ENCODE measurements at regions not wholly inside any gene's neighbourhood (a gene's known extent, or its start where the extent isn't known, plus 50 kb on each side); places are given as distances from the start of the nearest gene placed in this dataset.

GRCh38 chr18:33839452-33840211 lies 261.6 kb downstream of the ASXL3 start:
- TF ChIP-seq TSHZ2 (CRISPR knock-in tag; IDR thresholded peaks at IDR 0.05) = no peak
- no peak for TF ChIP-seq PPARA (CRISPR knock-in tag; IDR thresholded peaks at IDR 0.05; ENCODE audit: borderline replicate concordance)
- no peak for TF ChIP-seq ESRRG (CRISPR knock-in tag; IDR thresholded peaks at IDR 0.05)
- no peak for TF ChIP-seq ZNF8 (CRISPR knock-in tag; IDR thresholded peaks at IDR 0.05)
- TF ChIP-seq CREB5 (CRISPR knock-in tag; IDR thresholded peaks at IDR 0.05; ENCODE audit: low read depth) = no peak
- no peak for TF ChIP-seq TOX (CRISPR knock-in tag; IDR thresholded peaks at IDR 0.05; ENCODE audit: borderline replicate concordance)
- no peak for TF ChIP-seq SNAI2 (CRISPR knock-in tag; IDR thresholded peaks at IDR 0.05)
- TF ChIP-seq CSDC2 (CRISPR knock-in tag; IDR thresholded peaks at IDR 0.05) = no peak
- no peak for TF ChIP-seq TCF4 (CRISPR knock-in tag; IDR thresholded peaks at IDR 0.05; ENCODE audit: borderline replicate concordance)
- no peak for ATAC-seq

- TF ChIP-seq POU6F1 (CRISPR knock-in tag; IDR thresholded peaks at IDR 0.05; ENCODE audit: borderline replicate concordance, low read depth) (no peak), PPARA (CRISPR knock-in tag; IDR thresholded peaks at IDR 0.05; ENCODE audit: borderline replicate concordance) (no peak), OSR1 (CRISPR knock-in tag; IDR thresholded peaks at IDR 0.05) (no peak), BACH2 (CRISPR knock-in tag; IDR thresholded peaks at IDR 0.05; ENCODE audit: borderline replicate concordance) (no peak), ISL1 (CRISPR knock-in tag; IDR thresholded peaks at IDR 0.05) (no peak), GLIS3 (CRISPR knock-in tag; IDR thresholded peaks at IDR 0.05) (no peak), TSHZ2 (CRISPR knock-in tag; IDR thresholded peaks at IDR 0.05) (no peak), ZNF565 (CRISPR knock-in tag; conservative IDR thresholded peaks at IDR 0.05; ENCODE audit: low read depth) (no peak), ARNTL (CRISPR knock-in tag; IDR thresholded peaks at IDR 0.05; ENCODE audit: borderline replicate concordance, low read depth) (no peak), ZFP3 (CRISPR knock-in tag; IDR thresholded peaks at IDR 0.05) (no peak), CSDC2 (CRISPR knock-in tag; IDR thresholded peaks at IDR 0.05) (no peak), ESRRG (CRISPR knock-in tag; IDR thresholded peaks at IDR 0.05) (no peak), ZNF8 (CRISPR knock-in tag; IDR thresholded peaks at IDR 0.05) (no peak), ZNF70 (CRISPR knock-in tag; IDR thresholded peaks at IDR 0.05) (no peak), ZFP30 (CRISPR knock-in tag; IDR thresholded peaks at IDR 0.05) (no peak)
- no peak for ATAC-seq
These were observed 260.0 kb downstream of the ASXL3 start for GRCh38 chr18:33838054-33838453.

GRCh38 chr18:33837191-33837590 lies 259.2 kb downstream of the ASXL3 start:
- TF ChIP-seq ZFP3 (CRISPR knock-in tag; IDR thresholded peaks at IDR 0.05) (no peak), TOX (CRISPR knock-in tag; IDR thresholded peaks at IDR 0.05; ENCODE audit: borderline replicate concordance) (no peak), ZNF70 (CRISPR knock-in tag; IDR thresholded peaks at IDR 0.05) (no peak), CSDC2 (CRISPR knock-in tag; IDR thresholded peaks at IDR 0.05) (no peak), CSRNP3 (CRISPR knock-in tag; IDR thresholded peaks at IDR 0.05) (no peak), ZFP30 (CRISPR knock-in tag; IDR thresholded peaks at IDR 0.05) (no peak), TCF4 (CRISPR knock-in tag; IDR thresholded peaks at IDR 0.05; ENCODE audit: borderline replicate concordance) (no peak), TSHZ2 (CRISPR knock-in tag; IDR thresholded peaks at IDR 0.05) (no peak), ZNF565 (CRISPR knock-in tag; conservative IDR thresholded peaks at IDR 0.05; ENCODE audit: low read depth) (no peak)
- ATAC-seq = no peak

Data from SK-N-SH treated with all-trans-retinoic acid at 6 μM for 48 hours (cell line).